GM20431 (cell line): ENCODE measurements at regions not wholly inside any gene's neighbourhood (a gene's known extent, or its start where the extent isn't known, plus 50 kb on each side); places are given as distances from the start of the nearest gene placed in this dataset.
"Not testable (repeated sequence)": the region's sequence is repeated elsewhere in the genome, so short reads cannot be mapped to it uniquely, and the experiment has no call there.

Experiments used
- in situ Hi-C: fragments of 300-500 bp; cut with MseI, MboI; formaldehyde crosslinking; loops from one replicate; pipeline ENCODE4 v1.15.0; 2020; ENCODE audit warnings: low sequenced_read_pairs; ENCODE audit not compliant: unreplicated experiment

DNA sequence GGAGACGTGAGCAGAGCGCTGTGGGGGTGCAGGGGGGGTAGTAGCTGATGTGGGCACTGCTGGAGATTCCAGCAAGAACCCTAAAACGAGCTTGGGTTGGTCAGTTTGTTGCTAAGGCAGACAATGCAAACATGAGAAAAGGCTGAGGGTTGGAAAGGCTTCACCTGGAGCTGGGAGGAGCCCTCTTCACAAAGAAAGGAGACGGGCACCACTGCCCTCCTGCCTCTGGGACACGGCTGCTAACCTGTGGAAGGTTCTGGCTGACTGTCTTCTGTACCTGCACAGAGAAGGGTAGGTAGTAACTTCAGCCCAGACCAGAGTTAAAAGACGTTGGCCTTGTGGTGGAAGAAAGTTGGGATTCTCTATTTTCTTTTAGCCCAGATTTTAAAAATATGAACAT lies 108.7 kb downstream of the SUCLA2 start:
- in situ Hi-C loops: no loop called here

DNA sequence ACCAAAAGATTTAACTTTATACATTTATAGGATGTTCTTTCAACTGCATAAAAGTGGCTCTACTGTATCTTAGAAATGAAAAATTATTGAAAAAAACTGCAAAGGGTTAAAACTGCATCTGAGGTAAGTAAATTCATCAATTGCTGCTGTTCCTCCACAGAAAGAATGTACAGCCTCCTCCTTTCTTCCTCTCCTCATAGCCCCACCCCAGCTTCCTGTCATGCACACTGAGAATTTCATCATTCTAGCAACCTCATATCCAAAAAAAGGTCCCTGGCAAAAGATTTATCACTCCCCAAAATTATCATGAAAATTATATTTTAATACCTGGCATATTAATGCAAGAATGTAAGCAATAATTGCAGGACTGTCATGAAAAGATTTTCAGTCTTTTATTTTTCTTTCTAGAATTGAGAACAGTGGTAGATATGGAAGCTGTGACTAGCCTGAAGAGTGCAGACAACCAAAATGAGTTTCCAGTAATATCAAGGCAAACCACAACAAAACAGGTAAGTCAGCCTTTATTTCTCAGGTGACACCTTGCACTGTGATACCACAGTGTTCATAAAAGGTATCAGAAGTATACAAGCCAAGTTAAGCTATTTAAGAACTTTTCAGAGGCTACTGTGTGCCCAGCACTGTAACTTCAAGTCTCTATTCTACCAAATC lies 110.8 kb downstream of the SUCLA2 start:
- in situ Hi-C loops: no loop called here

DNA sequence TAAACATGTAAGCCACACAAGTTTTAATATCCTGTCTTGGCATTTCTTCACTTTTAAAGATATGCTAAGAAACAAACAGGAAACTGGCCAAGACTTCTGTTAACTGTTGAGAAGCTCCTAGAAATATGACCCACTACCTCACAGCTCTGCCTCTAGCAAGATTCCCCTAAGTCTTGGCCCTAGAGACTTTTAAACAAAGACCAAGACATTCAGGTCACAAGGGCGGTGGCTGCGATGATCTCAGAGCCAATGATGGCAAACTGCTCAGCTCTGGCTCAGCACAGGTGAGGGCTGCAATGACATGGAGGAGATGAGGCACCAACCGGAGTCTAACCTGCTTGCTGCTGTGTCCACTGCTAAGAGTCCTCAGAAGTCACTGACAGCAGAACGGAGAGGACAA lies 114.8 kb downstream of the SUCLA2 start:
- in situ Hi-C loops: no loop called here

DNA sequence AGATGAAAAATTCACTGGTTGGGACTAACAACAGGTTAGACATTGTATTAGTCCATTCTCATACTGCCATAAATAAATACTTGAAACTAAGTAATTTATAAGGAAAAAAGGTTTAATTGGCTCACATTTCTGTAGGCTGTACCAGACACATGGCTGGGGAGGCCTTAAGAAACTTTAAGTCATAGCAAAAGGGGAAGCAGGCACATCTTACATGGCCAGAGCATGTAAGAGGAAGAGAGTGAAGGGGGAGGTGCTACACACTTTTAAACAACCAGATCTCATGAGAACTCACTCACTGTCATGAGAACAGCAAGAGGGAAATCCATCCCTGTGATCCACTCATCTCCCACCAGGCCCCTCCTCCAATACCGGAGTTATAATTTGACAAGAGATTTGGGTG lies 125.9 kb downstream of the SUCLA2 start:
- in situ Hi-C loops: no loop called here

DNA sequence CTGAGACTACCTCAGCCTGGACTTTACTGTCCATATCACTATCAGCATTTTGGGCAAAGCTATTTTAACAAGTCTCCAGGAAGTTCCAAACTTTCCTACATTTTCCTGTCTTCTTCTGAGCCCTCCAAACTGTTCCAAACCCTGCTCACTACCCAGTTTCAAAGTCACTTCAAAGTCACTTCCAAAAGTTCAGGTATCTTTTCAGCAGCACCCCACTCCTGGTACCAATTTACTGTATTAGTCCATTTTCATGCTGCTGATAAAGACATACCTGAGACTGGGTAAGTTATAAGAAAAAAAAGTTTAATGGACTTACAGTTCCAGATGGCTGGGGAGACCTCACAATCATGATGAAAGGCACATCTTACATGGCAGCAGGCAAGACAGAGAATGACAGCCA lies 127.1 kb downstream of the SUCLA2 start:
- in situ Hi-C loops: not testable (repeated sequence)

DNA sequence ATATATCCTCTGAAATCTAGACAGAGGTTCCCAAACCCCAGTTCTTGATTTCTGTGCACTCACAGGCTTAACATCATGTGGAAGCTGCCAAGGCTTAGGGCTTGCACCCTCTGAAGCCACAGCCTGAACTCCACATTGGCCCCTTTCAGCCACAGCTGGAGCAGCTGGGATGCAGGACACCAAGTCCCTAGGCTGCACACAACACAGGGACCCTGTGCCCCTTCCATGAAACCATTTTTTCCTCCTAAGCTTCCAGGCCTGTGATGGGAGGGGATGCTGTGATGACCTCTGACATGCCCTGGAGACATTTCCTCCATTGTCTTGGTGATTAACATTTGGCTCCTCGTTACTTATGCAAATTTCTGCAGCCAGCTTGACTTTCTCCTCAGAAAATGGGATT lies 127.8 kb downstream of the SUCLA2 start:
- in situ Hi-C loops: not testable (repeated sequence)

DNA sequence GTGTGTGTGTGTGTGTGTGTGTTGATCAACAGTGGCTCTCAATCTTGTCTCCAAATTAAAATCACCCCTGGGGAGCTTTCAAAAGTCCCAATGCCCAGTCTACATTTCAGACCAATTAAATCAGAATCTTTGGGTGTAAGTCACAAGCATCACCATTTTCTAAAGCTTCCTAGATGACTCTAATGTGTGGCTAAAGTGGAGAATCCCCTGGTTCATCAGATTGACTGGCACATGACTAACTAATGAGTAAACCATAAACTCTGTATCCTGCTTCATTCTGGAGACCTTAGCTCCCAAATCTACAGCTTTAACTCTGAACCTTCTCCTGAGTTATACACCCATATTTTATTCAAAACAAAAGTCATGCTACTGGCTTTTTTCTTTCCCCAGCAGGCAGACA lies 131.3 kb downstream of the SUCLA2 start:
- in situ Hi-C loops: no loop called here

DNA sequence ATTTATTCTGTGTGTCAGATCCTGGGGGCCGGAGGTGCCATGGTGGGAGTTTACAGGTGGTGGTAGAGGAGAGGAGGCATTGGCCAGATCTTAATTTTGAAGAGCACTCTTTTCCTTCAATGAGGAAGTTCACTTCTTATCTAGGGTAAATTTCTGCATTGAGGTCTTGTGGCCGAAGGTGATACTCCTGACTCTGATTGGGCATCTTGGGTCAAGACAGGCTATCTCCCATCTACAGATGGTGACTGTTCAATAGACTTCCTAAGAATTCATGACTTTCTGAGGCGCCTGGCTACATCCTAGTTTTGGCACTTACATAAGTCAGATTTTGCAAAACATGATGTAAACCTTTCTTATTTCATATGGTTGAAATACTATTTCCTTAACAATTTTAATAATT lies 135.2 kb downstream of the SUCLA2 start:
- in situ Hi-C loops: no loop called here

DNA sequence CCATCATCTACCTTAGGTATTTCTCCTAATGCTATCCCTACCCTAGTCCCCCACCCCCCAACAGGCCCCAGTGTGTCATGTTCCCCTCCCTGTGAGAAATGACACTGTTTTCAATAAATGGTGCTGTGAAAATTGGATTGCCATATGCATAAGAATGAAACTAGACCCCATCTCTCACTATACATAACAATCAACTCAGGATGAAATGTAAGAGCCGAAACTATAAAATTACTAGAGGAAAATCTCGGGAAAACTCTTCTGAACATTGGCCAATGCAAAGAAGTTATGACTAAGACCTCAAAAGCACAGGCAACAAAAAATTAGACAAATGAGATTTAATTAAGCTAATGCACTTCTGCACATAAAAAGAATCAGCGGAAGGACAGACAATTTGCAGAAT lies 138.2 kb downstream of the SUCLA2 start:
- in situ Hi-C loops: no loop called here

DNA sequence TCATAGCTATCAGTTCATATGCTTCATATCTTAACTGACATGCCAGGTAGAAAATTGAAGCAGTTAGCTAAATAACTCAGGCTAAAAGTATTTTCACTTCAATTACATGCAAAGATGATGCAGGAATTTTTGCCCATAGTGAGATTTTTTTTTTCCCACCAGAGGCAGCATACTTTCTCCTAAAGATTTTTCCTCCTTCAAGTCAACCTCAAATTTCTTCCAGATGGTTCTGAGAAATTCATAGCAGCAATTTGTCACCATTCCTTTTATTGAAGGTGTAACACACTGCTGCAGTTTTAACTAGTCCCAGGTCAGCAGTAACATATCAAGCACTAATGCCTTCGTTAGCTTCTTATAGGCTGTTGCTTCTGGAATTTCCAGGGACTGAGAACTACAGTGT lies 141.9 kb downstream of the SUCLA2 start:
- in situ Hi-C loops: no loop called here

DNA sequence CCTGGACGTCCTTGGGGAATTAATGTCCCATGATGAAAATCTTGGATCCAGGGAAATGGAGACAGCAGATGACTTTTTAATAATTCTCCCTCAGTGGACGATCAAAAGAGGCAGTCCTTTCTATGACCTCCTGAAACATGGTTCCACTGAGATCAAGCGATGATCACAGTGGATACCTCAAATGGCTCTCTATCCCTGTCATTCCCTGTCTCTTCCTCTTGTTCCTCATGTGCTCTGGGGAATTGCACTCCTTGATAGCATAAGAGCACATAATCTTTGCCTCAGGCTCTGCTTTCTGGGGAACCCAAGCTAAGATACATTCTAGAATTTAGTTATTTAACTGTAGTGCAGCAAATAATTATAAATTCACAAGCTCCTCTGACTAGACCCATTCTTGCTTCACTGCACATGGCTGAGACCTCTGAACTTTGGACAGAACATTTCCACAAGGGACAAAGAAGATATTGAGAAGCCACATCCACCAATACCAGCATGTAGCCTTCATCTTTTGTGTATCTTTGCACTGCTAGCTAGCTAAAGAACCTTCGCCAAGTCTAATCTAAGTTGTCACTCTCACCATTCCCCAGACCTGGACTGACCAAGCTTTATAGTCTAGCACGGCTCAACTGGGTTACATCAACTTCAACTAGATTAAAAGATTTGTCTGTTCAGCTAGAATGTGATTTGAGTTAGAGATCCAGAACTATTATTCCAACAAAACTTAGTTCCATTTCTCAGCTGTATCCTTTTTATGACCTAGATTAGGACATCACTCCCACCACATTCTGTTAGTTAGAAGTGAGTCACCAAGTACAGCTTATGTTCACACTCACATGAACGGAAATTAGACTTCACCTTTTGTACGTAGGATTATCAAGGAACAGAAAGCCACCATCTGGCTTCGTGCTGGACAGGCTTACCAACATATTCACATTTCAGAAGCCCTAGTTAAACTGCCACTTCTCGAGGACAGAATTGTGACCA lies 142.7 kb downstream of the SUCLA2 start:
- in situ Hi-C loops: no loop called here

DNA sequence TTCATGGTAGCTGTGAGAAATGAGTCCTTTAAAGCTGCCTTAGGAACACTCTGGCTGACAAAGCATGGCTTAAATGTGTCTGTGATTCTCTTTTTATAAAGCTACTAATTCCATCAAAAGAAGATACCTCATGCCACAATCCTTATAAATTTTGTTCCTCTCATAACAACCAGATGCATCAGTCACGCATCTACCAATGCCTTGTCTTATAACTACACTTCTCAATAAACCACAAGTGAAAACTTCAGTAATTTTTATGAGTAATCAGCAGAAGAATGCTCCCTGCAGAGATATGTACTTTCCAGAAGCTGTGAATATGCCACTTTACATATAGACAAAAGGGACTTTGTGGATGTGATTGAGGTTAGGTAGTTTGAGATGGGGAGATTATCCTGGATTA lies 147.8 kb downstream of the SUCLA2 start:
- in situ Hi-C loops: no loop called here

DNA sequence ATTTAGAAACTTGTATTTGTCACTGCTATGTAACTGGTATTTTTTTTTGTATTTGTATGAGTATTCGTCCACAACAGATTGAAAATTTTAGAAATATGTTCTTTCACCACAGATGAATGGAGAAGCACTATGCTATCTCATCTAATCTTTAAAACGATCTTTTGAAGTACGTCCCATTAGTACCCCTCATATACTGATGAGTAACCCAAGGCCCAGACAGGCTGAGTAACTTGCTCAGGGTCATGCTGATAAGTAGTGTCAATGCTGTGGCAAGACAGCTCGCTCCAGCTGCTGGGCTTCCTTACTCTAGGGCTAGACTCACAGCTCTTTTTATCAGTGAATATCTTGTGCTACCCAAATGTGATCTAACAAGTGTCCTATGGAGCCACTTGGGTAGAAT lies 154.2 kb downstream of the SUCLA2 start:
- in situ Hi-C loops: no loop called here

DNA sequence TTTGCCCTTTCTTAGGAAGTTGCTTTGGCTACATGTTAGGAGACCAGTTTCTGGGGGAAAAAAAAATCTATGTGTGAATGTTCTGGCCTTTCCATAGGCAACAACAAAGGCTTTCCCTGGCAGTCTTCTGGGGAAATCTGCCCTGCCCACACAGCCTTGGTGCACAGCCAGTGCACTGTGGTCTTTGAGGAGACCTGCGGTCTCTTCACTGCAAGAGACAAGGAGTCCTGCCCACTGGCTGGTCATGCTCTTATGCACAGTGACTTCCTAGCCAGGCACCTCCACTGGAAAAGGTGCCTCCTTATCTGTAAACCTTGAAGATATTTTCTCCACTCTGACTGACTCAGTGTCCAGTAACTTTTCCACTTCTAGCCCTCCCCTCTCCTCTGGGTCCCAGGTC lies 155.1 kb downstream of the SUCLA2 start:
- in situ Hi-C loops: no loop called here

DNA sequence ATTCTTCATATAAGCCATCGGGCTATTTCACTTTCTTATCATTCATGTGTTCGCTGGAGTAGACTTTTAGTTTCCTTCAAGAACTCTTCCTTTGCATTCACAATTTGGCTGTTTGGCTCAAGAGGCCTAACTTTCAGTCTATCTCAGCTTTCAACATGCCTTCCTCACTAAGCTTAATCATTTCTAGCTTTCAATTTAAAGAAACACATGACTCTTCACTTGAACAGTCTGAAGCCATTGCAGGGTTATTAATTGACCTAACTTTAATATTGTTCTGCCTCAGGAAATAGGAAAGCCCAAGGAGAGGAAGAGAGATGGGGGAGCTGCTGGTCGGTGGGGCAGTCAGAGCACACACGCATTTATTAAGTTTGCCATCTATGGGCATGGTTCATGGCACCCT lies 158.1 kb downstream of the SUCLA2 start:
- in situ Hi-C loops: no loop called here

DNA sequence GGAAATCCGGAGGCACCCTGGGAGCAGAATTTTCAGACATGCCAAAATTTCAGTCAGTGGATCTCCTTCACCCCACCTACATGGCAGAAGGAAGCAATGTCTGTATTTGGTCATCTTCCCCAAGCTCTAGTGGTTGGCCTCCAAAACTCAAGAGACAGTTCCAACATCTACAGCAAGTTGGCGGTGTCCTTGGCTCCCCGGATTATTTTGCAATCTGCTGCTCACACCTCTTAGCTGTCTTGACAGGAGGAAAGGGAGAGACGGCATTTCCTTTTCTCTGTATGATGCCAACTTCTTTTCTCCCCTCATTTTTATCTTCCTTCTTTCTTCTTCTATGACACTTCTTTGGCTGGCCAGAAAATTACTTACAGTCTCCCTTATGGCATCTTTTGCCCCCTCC lies 159.9 kb downstream of the SUCLA2 start:
- in situ Hi-C loops: no loop called here

DNA sequence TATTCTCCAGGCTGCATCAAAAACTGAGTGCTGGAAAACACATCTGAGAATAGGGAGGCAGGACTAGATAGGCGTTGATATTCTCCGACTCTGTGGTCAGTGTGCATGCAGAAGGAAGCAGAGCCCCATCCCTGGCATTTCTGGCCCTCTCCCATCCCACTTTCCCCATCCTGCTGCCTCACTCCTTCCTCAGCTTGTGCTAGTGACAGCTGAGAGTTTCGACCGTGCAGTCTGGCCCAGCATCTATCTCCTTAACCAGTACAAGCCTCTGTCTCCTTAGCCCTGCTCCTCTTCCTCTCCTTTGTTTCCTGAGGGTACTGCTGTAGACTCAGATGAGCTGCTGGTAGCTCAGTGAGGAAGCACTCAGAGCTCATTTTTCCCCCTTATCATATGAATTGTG lies 163.2 kb downstream of the SUCLA2 start:
- in situ Hi-C loops: no loop called here

DNA sequence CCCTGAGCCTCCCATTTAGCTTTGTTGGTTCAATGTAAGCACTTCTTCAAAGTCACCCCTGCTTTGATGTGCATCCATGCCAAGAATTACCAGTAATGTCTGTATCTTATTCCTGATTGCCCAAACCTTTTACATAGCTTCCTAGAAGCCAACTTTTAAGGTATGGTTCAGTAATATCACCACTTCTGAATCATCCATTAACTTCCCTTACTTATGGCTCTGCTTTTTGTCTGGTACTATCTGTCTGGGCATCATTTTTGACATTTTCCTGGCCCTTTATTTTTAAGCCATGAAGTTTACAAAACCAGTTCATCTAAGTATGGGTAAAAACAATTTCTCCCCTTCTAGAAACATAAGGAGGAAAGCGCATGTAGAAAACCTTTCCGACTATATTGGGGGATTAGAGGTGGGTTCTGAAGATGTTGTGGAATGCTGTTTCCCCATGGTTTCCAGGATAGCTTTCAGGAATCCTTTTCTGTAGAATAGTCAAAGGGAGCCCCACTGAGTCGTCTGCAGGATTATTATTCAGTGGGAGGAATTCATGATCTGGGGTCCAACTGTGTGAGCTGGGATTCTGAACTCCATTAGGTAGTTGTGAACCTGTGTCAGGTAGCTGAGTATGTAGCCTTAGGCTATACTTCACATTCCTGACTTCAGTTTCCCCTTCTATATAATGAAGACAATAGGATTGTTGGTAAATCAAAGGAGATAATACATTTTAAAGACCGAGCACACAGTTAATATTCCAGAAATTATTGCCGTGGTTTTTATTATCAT lies 163.8 kb downstream of the SUCLA2 start:
- in situ Hi-C loops: no loop called here

DNA sequence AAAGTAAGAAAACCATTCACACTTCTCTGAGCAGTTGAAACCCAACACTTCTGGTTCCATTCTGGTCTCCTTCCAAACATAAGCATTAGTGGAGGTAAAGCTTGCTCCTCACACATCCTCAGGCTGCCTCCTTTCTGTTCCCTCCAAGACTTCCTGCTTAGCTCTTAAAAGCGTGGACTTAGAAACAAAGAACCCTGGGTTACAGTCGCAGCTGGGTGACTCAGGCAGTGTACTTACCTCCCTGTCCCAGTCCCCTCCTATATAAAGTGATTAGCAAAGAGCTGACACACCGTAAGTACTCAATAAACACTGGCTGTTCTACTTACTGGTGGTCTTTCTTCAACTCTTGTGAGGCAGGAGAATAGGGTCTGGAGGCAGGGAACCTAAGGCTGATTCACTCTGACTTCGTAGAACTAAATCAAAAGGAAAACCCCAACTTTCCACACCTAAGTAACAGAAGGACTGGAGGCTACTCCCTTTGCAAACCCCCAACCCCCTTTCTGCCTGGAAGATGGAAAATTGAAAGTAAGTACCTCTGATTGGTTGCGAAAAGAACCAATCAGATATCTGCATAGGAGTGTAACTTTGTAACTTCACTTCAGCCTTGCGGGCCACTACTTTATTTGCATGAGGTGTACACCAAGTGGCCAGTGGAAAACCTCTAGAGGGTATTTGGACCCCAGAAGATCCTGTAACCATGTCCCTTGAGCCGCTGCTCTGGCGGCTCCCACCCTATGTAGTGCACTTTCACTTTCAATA lies 165.4 kb downstream of the SUCLA2 start:
- in situ Hi-C loops: no loop called here

DNA sequence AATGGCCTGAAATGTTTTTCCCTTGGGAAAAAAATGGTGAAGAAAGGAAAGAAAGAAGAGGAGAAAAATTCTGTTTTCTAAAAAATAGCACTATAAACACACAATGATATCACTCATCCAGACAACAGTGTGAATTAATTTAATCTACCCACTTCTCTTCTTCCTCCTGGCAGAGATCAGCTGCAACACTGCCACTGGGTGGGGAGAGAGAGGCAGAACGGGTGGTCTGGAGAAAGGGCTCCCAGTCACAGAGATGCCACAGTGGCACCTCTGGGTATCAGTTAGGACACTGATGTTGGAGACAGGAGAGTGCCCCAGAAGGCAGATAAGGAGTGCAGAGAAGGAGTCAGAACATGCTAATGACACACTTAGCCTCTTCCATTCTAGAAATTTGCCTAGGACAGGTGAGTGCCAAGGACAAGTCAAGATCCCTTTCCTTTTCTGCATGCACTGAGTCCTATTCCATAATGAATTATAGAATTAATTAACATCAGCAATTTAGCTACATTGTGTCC lies 168.6 kb downstream of the SUCLA2 start:
- in situ Hi-C loops: no loop called here
